ENCODE measurements at regions not wholly inside any gene's neighbourhood (a gene's known extent, or its start where the extent isn't known, plus 50 kb on each side); places are given as distances from the start of the nearest gene placed in this dataset.

DNA sequence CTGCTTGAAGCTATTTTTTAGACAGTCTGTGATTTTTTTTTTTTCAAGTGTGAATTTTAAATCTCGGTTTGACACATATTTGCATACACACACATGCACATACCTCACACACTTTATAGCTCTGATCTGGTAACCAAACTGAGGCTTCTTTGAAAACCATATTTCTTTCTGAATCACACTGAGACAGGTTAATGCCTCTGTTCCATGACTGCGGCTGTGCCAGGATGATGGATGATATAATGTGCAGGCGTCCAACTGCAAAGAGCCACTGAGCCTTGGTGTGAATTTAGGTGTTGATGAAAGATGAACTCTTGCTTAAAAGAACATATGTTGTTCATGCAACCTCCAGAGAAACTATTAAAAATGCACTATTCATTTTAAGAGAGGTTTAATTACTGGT, 504.0 kb upstream of the OLFM3 start:
- TF ChIP-seq POLR2AphosphoS5 (IDR thresholded peaks at IDR 0.05; ENCODE audit: borderline replicate concordance, low read depth, low read length) (no peak), EZH2 (IDR thresholded peaks at IDR 0.05) (no peak)
